Tibial artery (tissue), 4 donors: ENCODE measurements at regions not wholly inside any gene's neighbourhood (a gene's known extent, or its start where the extent isn't known, plus 50 kb on each side); places are given as distances from the start of the nearest gene placed in this dataset.

Experiments used
- DNase-seq, 2 donors: peaks; one replicate each; pipeline ENCODE4 v3.0.0-alpha.2; 2019
- H3K27ac ChIP-seq, 2 donors: fragments of 200-600 bp; sonication (generic) in 1 of 2; 1 replicate in 1 of 2; 2 replicates in 1 of 2; pipeline ENCODE4 v1.5.1; 2018 to 2019; ENCODE audit warnings: mild to moderate bottlenecking in 1 of 2
- H3K27me3 ChIP-seq, 2 donors: fragments of 200-600 bp; sonication (generic) in 1 of 2; one replicate each; pipeline versions ENCODE4 v1.5.1 to v1.6.0; 2016 to 2019
- H3K36me3 ChIP-seq, 3 donors: fragments of 200-600 bp; sonication (generic) in 2 of 3; one replicate each; pipeline ENCODE4 v1.5.1; 2016 to 2019; ENCODE audit warnings: mild to moderate bottlenecking in 2 of 3
- H3K4me1 ChIP-seq, 4 donors: fragments of 200-600 bp; sonication (generic) in 2 of 4; 1 replicate in 3 of 4; 2 replicates in 1 of 4; pipeline ENCODE4 v1.5.1; 2016 to 2019
- H3K4me3 ChIP-seq, 2 donors: fragments of 200-600 bp; sonication (generic) in 1 of 2; 1 replicate in 1 of 2; 2 replicates in 1 of 2; pipeline ENCODE4 v1.5.1; 2018 to 2019; ENCODE audit warnings: mild to moderate bottlenecking in 2 of 2
- H3K9me3 ChIP-seq, 3 donors: fragments of 200-600 bp; sonication (generic) in 1 of 3; one replicate each; pipeline ENCODE4 v1.5.1; 2016 to 2019
- intact Hi-C: fragments of 100-400 bp; cut with DNase I; formaldehyde crosslinking; loops from one replicate; pipeline ENCODE4 v1.15.0; 2023; ENCODE audit warnings: low total_unique reads
- TF ChIP-seq, protein P1 (sequence below), 2 experiments: fragments of 200-600 bp in 1 of 2; fragments of 450-650 bp in 1 of 2; IDR thresholded peaks; one replicate each; pipeline ENCODE4 v1.5.1; 2017 to 2019; ENCODE audit warnings: antibody characterized with exemption in 2 of 2, mild to moderate bottlenecking in 1 of 2, moderate library complexity in 1 of 2

DNA sequence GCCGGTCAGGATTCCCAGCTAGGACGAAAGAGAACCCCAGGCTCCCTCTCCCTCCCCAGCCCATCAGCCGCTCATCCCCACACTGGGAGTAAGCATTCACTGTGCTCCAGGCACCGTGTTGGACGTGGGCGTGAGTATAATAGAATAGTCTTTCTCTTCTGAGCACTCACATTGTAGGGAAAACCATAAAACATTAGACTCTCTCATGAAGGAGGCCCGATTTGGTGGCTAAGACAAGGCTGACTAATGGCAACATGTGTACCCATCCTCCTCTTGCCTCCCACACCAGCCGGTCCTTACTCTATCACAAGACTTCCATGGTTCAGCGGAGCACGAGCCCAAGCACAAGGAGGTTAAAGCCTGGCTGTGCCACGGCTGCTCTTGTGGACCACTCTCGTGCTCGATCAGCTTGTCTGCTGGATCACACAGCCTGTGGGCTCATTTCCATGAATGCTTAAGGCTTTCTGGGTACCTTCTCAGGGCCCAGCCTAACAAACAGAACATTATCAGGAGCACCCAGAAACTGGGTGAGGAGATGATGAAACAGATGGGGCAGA, 540.9 kb upstream of the RAB6C start:
- Histone ChIP-seq H3K36me3 (no peaks in the 10 kb centered on the region), H3K4me1 (no peaks in the 10 kb centered on the region), H3K9me3 (no peaks in the 10 kb centered on the region), H3K4me3 (no peak overlapping the region), H3K27me3 (no peaks in the 10 kb centered on the region), H3K27ac (no peak overlapping the region)
- intact Hi-C loops: no loop called here
- TF ChIP-seq, protein P1, sequence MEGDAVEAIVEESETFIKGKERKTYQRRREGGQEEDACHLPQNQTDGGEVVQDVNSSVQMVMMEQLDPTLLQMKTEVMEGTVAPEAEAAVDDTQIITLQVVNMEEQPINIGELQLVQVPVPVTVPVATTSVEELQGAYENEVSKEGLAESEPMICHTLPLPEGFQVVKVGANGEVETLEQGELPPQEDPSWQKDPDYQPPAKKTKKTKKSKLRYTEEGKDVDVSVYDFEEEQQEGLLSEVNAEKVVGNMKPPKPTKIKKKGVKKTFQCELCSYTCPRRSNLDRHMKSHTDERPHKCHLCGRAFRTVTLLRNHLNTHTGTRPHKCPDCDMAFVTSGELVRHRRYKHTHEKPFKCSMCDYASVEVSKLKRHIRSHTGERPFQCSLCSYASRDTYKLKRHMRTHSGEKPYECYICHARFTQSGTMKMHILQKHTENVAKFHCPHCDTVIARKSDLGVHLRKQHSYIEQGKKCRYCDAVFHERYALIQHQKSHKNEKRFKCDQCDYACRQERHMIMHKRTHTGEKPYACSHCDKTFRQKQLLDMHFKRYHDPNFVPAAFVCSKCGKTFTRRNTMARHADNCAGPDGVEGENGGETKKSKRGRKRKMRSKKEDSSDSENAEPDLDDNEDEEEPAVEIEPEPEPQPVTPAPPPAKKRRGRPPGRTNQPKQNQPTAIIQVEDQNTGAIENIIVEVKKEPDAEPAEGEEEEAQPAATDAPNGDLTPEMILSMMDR (IDR thresholded peaks at IDR 0.05): no peak
- no peak for DNase-seq

DNA sequence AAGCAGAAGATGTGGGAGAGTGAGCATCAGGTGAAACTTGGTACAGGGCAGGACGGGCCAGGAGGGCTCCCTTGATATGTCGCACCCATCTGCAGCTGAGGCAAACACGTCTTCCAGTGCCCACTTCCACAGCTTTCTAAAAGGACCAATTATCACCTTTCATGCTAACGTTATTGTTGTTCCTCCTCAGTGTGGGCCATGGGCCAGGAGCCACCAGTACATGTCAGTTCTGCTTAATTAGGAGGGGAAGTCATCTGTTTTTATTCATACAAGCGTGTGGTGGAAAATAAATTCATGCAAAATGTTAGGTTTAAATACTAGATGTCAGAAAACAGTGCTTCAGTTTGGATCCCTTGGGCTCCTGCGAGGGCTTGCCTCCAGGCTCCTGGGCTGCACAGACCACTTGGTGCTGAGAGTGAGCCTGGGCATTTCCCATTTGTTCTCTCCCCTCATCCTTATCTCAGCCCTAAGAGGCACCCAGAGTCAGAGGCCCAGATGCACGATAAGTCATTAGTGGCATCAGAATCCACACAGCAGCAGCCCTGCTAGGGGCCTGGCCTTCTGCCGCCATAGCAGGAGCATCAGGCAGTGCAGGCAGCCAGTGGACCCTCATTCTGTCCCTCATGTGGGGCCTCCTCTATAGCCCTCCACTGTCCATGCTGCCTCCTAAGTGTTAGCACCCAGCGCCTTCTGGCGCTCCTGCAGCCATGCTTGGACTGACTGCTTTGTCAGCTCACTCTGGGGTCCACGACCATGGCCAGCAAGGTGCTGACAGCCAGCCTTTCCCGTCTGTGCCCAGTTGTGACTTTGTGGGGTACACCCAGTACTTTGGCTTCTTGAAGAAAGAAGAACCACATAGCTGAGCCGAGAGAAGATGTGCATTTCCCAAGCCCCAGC, 539.8 kb upstream of the RAB6C start:
- intact Hi-C loops: no loop called here
- no peaks in the 10 kb centered on the region for H3K4me1 ChIP-seq
- H3K27ac ChIP-seq: no peak overlapping the region
- H3K9me3 ChIP-seq: no peaks in the 10 kb centered on the region
- H3K27me3 ChIP-seq: no peaks in the 10 kb centered on the region
- TF ChIP-seq, protein P1 (IDR thresholded peaks at IDR 0.05): no peak
- H3K36me3 ChIP-seq: no peaks in the 10 kb centered on the region
- DNase-seq: no peak
- H3K4me3 ChIP-seq: no peak overlapping the region

DNA sequence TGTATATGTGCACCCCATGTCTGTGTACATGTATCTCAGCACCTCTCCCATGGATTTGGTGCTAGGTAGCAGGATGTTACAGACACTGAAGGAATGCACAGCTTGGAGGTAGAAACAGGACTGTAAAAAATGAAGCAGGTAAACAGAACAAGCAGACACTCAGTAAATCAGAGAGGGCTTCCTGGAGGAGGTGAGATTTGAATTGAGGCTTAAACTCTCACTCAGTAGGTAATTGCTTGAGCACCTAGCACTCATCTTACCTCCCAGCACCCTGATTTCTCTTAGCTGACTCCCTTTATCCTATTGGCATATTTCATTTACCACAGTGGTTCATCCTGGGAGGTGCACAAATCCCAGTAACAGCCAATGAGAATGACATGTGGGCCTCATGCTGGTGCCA, 537.9 kb upstream of the RAB6C start:
- Histone ChIP-seq H3K27me3 (no peaks in the 10 kb centered on the region), H3K4me3 (no peak overlapping the region), H3K27ac (no peak overlapping the region), H3K9me3 (no peaks in the 10 kb centered on the region), H3K4me1 (no peaks in the 10 kb centered on the region), H3K36me3 (no peaks in the 10 kb centered on the region)
- intact Hi-C loops: no loop called here
- TF ChIP-seq, protein P1 (IDR thresholded peaks at IDR 0.05): no peak
- no peak for DNase-seq

DNA sequence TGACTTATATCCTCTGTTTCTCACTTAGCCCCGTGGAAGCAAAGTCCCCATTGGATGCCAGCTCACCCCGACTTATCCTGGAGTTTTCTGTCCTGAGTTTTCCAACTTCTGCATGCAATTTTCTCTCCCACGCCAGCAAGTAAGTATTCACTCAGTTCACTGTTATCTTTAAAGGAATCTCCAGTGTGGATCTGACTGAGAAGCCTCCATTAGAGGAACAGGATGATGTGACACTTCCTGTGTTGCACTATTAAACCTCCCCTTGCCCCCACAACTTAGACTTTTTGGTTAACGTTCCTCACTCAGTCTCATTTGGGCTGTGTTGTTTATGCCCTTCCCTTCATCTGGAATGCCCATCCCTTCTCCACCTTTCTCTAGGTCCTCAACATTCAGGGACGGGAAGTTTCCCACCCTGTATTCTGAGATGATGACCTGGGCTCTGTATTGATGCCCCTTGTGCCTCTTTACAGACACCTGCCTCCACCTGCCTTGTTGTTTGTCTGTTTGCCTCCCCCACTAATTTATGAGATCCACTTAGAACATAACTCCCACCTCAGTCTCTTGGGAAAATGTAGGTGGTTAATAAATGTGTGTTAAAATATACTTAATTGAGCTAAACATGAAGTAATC, 536.1 kb upstream of the RAB6C start:
- no peak for DNase-seq
- Histone ChIP-seq H3K27me3 (no peaks in the 10 kb centered on the region), H3K4me1 (no peaks in the 10 kb centered on the region), H3K4me3 (no peak overlapping the region), H3K9me3 (no peaks in the 10 kb centered on the region), H3K36me3 (no peaks in the 10 kb centered on the region), H3K27ac (no peak overlapping the region)
- TF ChIP-seq, protein P1 (IDR thresholded peaks at IDR 0.05): no peak
- intact Hi-C loops: no loop called here

DNA sequence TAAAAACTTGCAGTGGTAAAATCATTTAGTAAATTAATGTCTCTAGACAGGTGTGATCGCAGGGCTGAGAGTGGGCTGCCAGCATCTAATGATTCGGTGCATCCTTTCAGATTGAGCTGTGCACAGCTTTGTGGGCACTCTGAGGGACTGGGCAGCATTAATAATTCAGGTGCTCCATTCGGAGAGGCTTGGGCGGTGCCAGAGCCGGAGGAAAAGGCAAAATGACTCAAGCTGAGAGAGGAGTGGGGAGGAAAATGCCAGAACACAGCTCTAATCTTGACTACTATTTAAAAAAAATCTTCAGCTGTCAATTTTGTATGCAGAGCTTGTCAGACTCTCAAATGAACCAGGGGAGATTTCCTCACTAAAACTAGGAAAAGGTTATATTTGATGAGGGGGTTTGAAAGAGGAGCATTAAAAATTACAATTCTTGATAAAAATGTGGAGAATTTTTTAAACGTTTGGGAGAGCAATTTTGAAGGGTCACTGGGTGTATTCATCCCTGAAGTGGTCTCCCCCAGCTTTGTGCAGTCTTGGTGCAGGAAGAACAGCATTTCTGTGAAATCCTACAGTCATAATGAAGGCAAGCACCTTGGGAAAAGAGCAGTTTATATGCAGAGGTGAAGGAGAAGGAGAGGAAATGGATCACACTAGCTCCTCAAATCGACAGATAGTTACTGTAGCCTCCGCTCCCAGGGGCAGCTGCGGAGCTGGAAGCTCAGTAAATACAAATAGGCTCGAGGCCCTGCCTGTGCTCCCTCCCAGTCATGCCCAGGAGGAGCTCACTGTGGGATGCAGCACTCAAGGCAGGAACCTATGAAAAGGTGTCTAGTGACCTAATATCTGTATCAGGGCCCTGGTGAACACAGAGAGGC, 535.4 kb upstream of the RAB6C start:
- H3K4me3 ChIP-seq: no peak overlapping the region
- TF ChIP-seq, protein P1 (IDR thresholded peaks at IDR 0.05): no peak
- DNase-seq: no peak

More for the DNA sequence above, 535.4 kb upstream of the RAB6C start:
- Histone ChIP-seq H3K27ac (no peak overlapping the region), H3K27me3 (no peaks in the 10 kb centered on the region), H3K36me3 (no peaks in the 10 kb centered on the region), H3K9me3 (no peaks in the 10 kb centered on the region), H3K4me1 (no peaks in the 10 kb centered on the region)
- intact Hi-C loops: no loop called here
